WTC11 (cell line): ENCODE measurements at regions not wholly inside any gene's neighbourhood (a gene's known extent, or its start where the extent isn't known, plus 50 kb on each side); places are given as distances from the start of the nearest gene placed in this dataset.

Experiments used
- ATF3 ChIP-seq: sonication (generic); formaldehyde crosslinking; conservative IDR thresholded peaks from 2 replicates; pipeline ENCODE4 v1.8.1; 2022; ENCODE audit warnings: mild to moderate bottlenecking, missing genetic modification reagents
- CREB1 ChIP-seq: sonication (generic); formaldehyde crosslinking; IDR thresholded peaks from 2 replicates; pipeline ENCODE4 v1.8.0; 2023; ENCODE audit warnings: mild to moderate bottlenecking, missing genetic modification reagents
- CTCF ChIP-seq: fragments of 200-600 bp; IDR thresholded peaks from 2 replicates; pipeline ENCODE4 v1.8.0; 2022; ENCODE audit warnings: antibody characterized with exemption
- E2F4 ChIP-seq: sonication (generic); formaldehyde crosslinking; IDR thresholded peaks from 2 replicates; pipeline ENCODE4 v1.8.1; 2022; ENCODE audit warnings: low read depth, mild to moderate bottlenecking, moderate library complexity, missing genetic modification reagents, borderline replicate concordance
- MAX ChIP-seq: sonication (generic); formaldehyde crosslinking; IDR thresholded peaks from 2 replicates; pipeline ENCODE4 v1.8.0; 2022; ENCODE audit warnings: mild to moderate bottlenecking, missing genetic modification reagents
- NR3C1 ChIP-seq: sonication (generic); formaldehyde crosslinking; conservative IDR thresholded peaks from 2 replicates; pipeline ENCODE4 v1.8.1; 2023; ENCODE audit warnings: low read depth, mild to moderate bottlenecking, missing genetic modification reagents
- PRDM15 ChIP-seq: sonication (generic); formaldehyde crosslinking; IDR thresholded peaks from 2 replicates; pipeline ENCODE4 v1.8.0; 2022; ENCODE audit warnings: missing genetic modification reagents
- SMAD3 ChIP-seq: sonication (generic); formaldehyde crosslinking; IDR thresholded peaks from 2 replicates; pipeline ENCODE4 v1.8.0; 2022; ENCODE audit warnings: missing genetic modification reagents, mild to moderate bottlenecking, borderline replicate concordance
- SP1 ChIP-seq: sonication (generic); formaldehyde crosslinking; conservative IDR thresholded peaks from 2 replicates; pipeline ENCODE4 v1.8.1; 2022; ENCODE audit warnings: missing genetic modification reagents
- TF ChIP-seq, protein P1 (sequence below): sonication (generic); formaldehyde crosslinking; IDR thresholded peaks from 2 replicates; pipeline ENCODE4 v1.8.1; 2023; ENCODE audit warnings: mild to moderate bottlenecking, missing genetic modification reagents, moderate library complexity
- TF ChIP-seq, protein P2 (sequence below): sonication (generic); formaldehyde crosslinking; conservative IDR thresholded peaks from 2 replicates; pipeline ENCODE4 v1.8.1; 2023; ENCODE audit warnings: mild to moderate bottlenecking, low read depth, missing genetic modification reagents, moderate library complexity
- TF ChIP-seq, protein P3 (sequence below): sonication (generic); formaldehyde crosslinking; IDR thresholded peaks from 2 replicates; pipeline ENCODE4 v1.8.1; 2023; ENCODE audit warnings: mild to moderate bottlenecking, missing genetic modification reagents
- TF ChIP-seq, protein P4 (sequence below): sonication (generic); formaldehyde crosslinking; IDR thresholded peaks from 2 replicates; pipeline ENCODE4 v1.8.1; 2023; ENCODE audit warnings: mild to moderate bottlenecking, missing genetic modification reagents

DNA sequence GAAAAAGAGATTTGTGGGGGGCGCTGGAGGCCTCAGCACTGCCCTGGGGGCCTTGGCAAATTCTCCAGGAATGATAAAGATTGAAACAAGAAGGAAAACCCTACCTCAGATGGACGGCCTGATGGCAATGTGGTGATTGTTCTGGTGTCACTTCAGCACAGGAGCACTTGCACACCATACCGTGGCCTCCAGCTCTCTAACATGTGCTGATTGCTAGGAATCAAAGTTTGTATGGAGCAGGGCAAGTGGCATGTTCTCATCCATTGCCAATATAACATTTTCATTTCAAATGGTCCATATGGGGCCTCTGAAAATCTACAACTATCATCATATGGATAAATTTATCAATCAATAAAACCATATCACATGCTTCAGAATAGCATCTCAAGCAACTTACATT is 253.0 kb downstream of the DEPDC1B start:
- TF ChIP-seq CTCF (no peak), SMAD3 (CRISPR knock-in tag) (no peak), SP1 (CRISPR knock-in tag) (no peak), CREB1 (no peak), MAX (no peak), PRDM15 (CRISPR knock-in tag) (no peak), NR3C1 (no peak), ATF3 (CRISPR knock-in tag) (no peak), E2F4 (CRISPR knock-in tag) (no peak)
- TF ChIP-seq, protein P1, sequence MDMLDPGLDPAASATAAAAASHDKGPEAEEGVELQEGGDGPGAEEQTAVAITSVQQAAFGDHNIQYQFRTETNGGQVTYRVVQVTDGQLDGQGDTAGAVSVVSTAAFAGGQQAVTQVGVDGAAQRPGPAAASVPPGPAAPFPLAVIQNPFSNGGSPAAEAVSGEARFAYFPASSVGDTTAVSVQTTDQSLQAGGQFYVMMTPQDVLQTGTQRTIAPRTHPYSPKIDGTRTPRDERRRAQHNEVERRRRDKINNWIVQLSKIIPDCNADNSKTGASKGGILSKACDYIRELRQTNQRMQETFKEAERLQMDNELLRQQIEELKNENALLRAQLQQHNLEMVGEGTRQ (CRISPR knock-in tag): no peak
- TF ChIP-seq, protein P2, sequence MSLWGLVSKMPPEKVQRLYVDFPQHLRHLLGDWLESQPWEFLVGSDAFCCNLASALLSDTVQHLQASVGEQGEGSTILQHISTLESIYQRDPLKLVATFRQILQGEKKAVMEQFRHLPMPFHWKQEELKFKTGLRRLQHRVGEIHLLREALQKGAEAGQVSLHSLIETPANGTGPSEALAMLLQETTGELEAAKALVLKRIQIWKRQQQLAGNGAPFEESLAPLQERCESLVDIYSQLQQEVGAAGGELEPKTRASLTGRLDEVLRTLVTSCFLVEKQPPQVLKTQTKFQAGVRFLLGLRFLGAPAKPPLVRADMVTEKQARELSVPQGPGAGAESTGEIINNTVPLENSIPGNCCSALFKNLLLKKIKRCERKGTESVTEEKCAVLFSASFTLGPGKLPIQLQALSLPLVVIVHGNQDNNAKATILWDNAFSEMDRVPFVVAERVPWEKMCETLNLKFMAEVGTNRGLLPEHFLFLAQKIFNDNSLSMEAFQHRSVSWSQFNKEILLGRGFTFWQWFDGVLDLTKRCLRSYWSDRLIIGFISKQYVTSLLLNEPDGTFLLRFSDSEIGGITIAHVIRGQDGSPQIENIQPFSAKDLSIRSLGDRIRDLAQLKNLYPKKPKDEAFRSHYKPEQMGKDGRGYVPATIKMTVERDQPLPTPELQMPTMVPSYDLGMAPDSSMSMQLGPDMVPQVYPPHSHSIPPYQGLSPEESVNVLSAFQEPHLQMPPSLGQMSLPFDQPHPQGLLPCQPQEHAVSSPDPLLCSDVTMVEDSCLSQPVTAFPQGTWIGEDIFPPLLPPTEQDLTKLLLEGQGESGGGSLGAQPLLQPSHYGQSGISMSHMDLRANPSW: no peak
- TF ChIP-seq, protein P3, sequence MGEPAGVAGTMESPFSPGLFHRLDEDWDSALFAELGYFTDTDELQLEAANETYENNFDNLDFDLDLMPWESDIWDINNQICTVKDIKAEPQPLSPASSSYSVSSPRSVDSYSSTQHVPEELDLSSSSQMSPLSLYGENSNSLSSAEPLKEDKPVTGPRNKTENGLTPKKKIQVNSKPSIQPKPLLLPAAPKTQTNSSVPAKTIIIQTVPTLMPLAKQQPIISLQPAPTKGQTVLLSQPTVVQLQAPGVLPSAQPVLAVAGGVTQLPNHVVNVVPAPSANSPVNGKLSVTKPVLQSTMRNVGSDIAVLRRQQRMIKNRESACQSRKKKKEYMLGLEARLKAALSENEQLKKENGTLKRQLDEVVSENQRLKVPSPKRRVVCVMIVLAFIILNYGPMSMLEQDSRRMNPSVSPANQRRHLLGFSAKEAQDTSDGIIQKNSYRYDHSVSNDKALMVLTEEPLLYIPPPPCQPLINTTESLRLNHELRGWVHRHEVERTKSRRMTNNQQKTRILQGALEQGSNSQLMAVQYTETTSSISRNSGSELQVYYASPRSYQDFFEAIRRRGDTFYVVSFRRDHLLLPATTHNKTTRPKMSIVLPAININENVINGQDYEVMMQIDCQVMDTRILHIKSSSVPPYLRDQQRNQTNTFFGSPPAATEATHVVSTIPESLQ: no peak
- TF ChIP-seq, protein P4, sequence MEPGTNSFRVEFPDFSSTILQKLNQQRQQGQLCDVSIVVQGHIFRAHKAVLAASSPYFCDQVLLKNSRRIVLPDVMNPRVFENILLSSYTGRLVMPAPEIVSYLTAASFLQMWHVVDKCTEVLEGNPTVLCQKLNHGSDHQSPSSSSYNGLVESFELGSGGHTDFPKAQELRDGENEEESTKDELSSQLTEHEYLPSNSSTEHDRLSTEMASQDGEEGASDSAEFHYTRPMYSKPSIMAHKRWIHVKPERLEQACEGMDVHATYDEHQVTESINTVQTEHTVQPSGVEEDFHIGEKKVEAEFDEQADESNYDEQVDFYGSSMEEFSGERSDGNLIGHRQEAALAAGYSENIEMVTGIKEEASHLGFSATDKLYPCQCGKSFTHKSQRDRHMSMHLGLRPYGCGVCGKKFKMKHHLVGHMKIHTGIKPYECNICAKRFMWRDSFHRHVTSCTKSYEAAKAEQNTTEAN (CRISPR knock-in tag): no peak
